H9 (cell line): ENCODE measurements at regions not wholly inside any gene's neighbourhood (a gene's known extent, or its start where the extent isn't known, plus 50 kb on each side); places are given as distances from the start of the nearest gene placed in this dataset.

ENCODE experiments used
- DNase-seq: peaks from one replicate; pipeline ENCODE4 v3.0.0-alpha.2; 2017
- H2AFZ ChIP-seq: one replicate; pipeline ENCODE4 v1.6.1; 2013; ENCODE audit warnings: mild to moderate bottlenecking, low read length, control low read depth, moderate library complexity
- H2AK5ac ChIP-seq: 2 replicates; pipeline ENCODE4 v1.6.1; 2013; ENCODE audit warnings: low read length, control low read depth, mixed read lengths; ENCODE audit not compliant: insufficient read length
- H2BK120ac ChIP-seq: one replicate; pipeline ENCODE4 v1.6.1; 2013; ENCODE audit warnings: low read depth, mild to moderate bottlenecking, low read length, control low read depth, inconsistent platforms; ENCODE audit not compliant: poor library complexity, severe bottlenecking
- H2BK12ac ChIP-seq: 2 replicates; pipeline ENCODE4 v1.6.1; 2013; ENCODE audit warnings: low read length, control low read depth, mixed read lengths, low read depth; ENCODE audit not compliant: insufficient read length
- H2BK15ac ChIP-seq: 2 replicates; pipeline ENCODE4 v1.6.1; 2013; ENCODE audit warnings: low read depth, low read length, control low read depth
- H2BK20ac ChIP-seq: one replicate; pipeline ENCODE4 v1.6.1; 2013; ENCODE audit warnings: low read depth, mild to moderate bottlenecking, low read length, control low read depth, inconsistent platforms; ENCODE audit not compliant: poor library complexity, severe bottlenecking
- H2BK5ac ChIP-seq: 2 replicates; pipeline ENCODE4 v1.6.1; 2013; ENCODE audit warnings: low read length, control low read depth, mixed read lengths; ENCODE audit not compliant: insufficient read length
- H3K14ac ChIP-seq: 2 replicates; pipeline ENCODE4 v1.6.1; 2013; ENCODE audit warnings: low read length, control low read depth; ENCODE audit not compliant: insufficient read depth
- H3K18ac ChIP-seq: 2 replicates; pipeline ENCODE4 v1.6.1; 2013; ENCODE audit warnings: low read depth, mild to moderate bottlenecking, mixed read lengths, low read length, control low read depth; ENCODE audit not compliant: insufficient read length
- H3K23ac ChIP-seq: 2 replicates; pipeline ENCODE4 v1.6.1; 2013; ENCODE audit warnings: low read length, control low read depth, mixed read lengths, low read depth; ENCODE audit not compliant: insufficient read length
- H3K23me2 ChIP-seq: 2 replicates; pipeline ENCODE4 v1.6.1; 2013; ENCODE audit warnings: low read depth, mild to moderate bottlenecking, mixed read lengths, low read length, control low read depth; ENCODE audit not compliant: insufficient read length, poor library complexity, severe bottlenecking
- H3K27ac ChIP-seq: 2 replicates; pipeline ENCODE4 v1.5.1; 2013; ENCODE audit warnings: low read length, control low read depth, mixed read lengths, low read depth; ENCODE audit not compliant: insufficient read length
- H3K27me3 ChIP-seq: 2 replicates; pipeline ENCODE4 v1.6.1; 2013; ENCODE audit warnings: low read length, control low read depth, inconsistent platforms; ENCODE audit not compliant: insufficient read depth
- H3K4ac ChIP-seq: 2 replicates; pipeline ENCODE4 v1.6.1; 2013; ENCODE audit warnings: low read depth, mild to moderate bottlenecking, control low read depth, inconsistent platforms, low read length, moderate library complexity
- H3K4me1 ChIP-seq: 2 replicates; pipeline ENCODE4 v1.6.1; 2013; ENCODE audit warnings: low read length, control low read depth, inconsistent platforms; ENCODE audit not compliant: insufficient read depth
- H3K4me2 ChIP-seq: 2 replicates; pipeline ENCODE4 v1.6.1; 2013; ENCODE audit warnings: low read length, control low read depth, mixed read lengths; ENCODE audit not compliant: insufficient read length, insufficient read depth
- H3K56ac ChIP-seq: 2 replicates; pipeline ENCODE4 v1.6.1; 2013; ENCODE audit warnings: low read depth, mild to moderate bottlenecking, mixed read lengths, low read length, control low read depth; ENCODE audit not compliant: insufficient read length
- H3K79me1 ChIP-seq: 2 replicates; pipeline ENCODE4 v1.6.1; 2013; ENCODE audit warnings: low read depth, mild to moderate bottlenecking, moderate library complexity, low read length, control low read depth, inconsistent platforms; ENCODE audit not compliant: insufficient read depth, poor library complexity, severe bottlenecking
- H3K79me2 ChIP-seq: 2 replicates; pipeline ENCODE4 v1.6.1; 2013; ENCODE audit warnings: low read length, control low read depth, inconsistent platforms; ENCODE audit not compliant: insufficient read depth
- H3K9ac ChIP-seq: 2 replicates; pipeline ENCODE4 v1.6.1; 2013; ENCODE audit warnings: low read length, control low read depth, mixed read lengths; ENCODE audit not compliant: insufficient read length; ENCODE audit errors: extremely low read depth
- H3K9me3 ChIP-seq: one replicate; pipeline ENCODE4 v1.6.1; 2013; ENCODE audit warnings: low read depth, low read length, inconsistent platforms; ENCODE audit not compliant: control insufficient read depth
- H3T11ph ChIP-seq: one replicate; pipeline ENCODE4 v1.6.1; 2013; ENCODE audit warnings: mild to moderate bottlenecking, low read length, control low read depth, inconsistent platforms
- H4K20me1 ChIP-seq: one replicate; pipeline ENCODE4 v1.6.1; 2013; ENCODE audit not compliant: control insufficient read depth, insufficient read length, insufficient read depth
- H4K5ac ChIP-seq: 2 replicates; pipeline ENCODE4 v1.6.1; 2013; ENCODE audit warnings: low read depth, mild to moderate bottlenecking, mixed read lengths, low read length, control low read depth; ENCODE audit not compliant: insufficient read length
- H4K8ac ChIP-seq: replicated peaks from 2 replicates; pipeline ENCODE4 v1.6.1; 2013; ENCODE audit warnings: low read length, control low read depth, mixed read lengths, low read depth; ENCODE audit not compliant: insufficient read length
- H4K91ac ChIP-seq: 2 replicates; pipeline ENCODE4 v1.6.1; 2013; ENCODE audit warnings: low read depth, mild to moderate bottlenecking, moderate library complexity, mixed read lengths, low read length, control low read depth; ENCODE audit not compliant: insufficient read length
- H3K27ac Mint-ChIP-seq, 3 experiments: 2 replicates in 2 of 3; 3 replicates in 1 of 3; pipeline ENCODE4 v1.8.0; 2020 to 2021; ENCODE audit warnings: mixed read lengths in 3 of 3, mild to moderate bottlenecking in 1 of 3, moderate library complexity in 1 of 3
- H3K27me3 Mint-ChIP-seq: 2 replicates; pipeline ENCODE4 v1.8.0; 2021; ENCODE audit warnings: low read depth, mild to moderate bottlenecking, moderate library complexity, mixed read lengths
- H3K36me3 Mint-ChIP-seq, 3 experiments: 2 replicates in 2 of 3; 3 replicates in 1 of 3; pipeline ENCODE4 v1.8.0; 2020 to 2021; ENCODE audit warnings: low read depth in 3 of 3, mixed read lengths in 3 of 3; ENCODE audit not compliant: insufficient read depth in 1 of 3
- H3K4me1 Mint-ChIP-seq, 2 experiments: 2 replicates each; pipeline ENCODE4 v1.8.0; 2020; ENCODE audit warnings: mixed read lengths in 2 of 2
- H3K4me3 Mint-ChIP-seq, 2 experiments: 2 replicates in 1 of 2; 3 replicates in 1 of 2; pipeline ENCODE4 v1.8.0; 2020 to 2021; ENCODE audit warnings: mild to moderate bottlenecking in 2 of 2, mixed read lengths in 2 of 2, moderate library complexity in 1 of 2
- H3K9me3 Mint-ChIP-seq, 2 experiments: 2 replicates in 1 of 2; 3 replicates in 1 of 2; pipeline ENCODE4 v1.8.0; 2020; ENCODE audit warnings: mild to moderate bottlenecking in 2 of 2, mixed read lengths in 2 of 2, moderate library complexity in 1 of 2
- WGBS: extraction: QIAGEN DNeasy Blood & Tissue Kit; methylation state at CpG from one replicate; pipeline ENCODE4 v1.1.7; 2013; ENCODE audit warnings: missing lambda C conversion rate, low lambda C conversion rate, mixed read lengths; ENCODE audit not compliant: insufficient read length; ENCODE audit errors: extremely low coverage; 5-methylcytosine and 5-hydroxymethylcytosine counted together
- TF ChIP-seq, protein P1 (sequence below): fragments of 200-600 bp; sonication (generic); conservative IDR thresholded peaks from 3 replicates; pipeline ENCODE4 v1.8.0; 2021; ENCODE audit warnings: antibody characterized with exemption, mild to moderate bottlenecking

DNA sequence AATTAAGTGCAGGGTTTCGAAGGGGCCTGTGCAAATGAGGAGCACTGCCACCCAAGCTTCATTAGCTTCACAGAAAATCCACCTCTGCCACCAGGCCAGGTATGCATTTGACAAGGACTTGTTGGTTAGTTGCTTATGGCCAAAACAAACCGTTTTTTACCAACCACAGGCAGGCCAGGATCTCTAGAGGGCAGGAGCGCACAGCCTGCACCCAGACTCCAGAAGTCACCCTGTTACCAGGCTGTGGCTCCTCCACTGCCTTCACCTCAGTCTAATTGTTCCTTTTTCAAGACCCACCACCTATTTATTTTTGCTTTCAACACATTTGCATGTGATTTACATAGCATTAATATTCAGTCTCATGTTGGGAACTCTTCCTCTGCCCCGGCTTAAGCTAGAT is 78.3 kb upstream of the HSPA9 start:
- TF ChIP-seq, protein P1, sequence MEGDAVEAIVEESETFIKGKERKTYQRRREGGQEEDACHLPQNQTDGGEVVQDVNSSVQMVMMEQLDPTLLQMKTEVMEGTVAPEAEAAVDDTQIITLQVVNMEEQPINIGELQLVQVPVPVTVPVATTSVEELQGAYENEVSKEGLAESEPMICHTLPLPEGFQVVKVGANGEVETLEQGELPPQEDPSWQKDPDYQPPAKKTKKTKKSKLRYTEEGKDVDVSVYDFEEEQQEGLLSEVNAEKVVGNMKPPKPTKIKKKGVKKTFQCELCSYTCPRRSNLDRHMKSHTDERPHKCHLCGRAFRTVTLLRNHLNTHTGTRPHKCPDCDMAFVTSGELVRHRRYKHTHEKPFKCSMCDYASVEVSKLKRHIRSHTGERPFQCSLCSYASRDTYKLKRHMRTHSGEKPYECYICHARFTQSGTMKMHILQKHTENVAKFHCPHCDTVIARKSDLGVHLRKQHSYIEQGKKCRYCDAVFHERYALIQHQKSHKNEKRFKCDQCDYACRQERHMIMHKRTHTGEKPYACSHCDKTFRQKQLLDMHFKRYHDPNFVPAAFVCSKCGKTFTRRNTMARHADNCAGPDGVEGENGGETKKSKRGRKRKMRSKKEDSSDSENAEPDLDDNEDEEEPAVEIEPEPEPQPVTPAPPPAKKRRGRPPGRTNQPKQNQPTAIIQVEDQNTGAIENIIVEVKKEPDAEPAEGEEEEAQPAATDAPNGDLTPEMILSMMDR = peak; percentile 47; the same call in 2 of the 3 replicates
- Histone ChIP-seq H3K79me1 (no peaks in the 10 kb centered on the region), H3K27me3 (no peaks in the 10 kb centered on the region), H2BK12ac (no peak overlapping the region), H3K56ac (no peak overlapping the region), H3K23ac (no peak overlapping the region), H3K9ac (no peak overlapping the region), H3K79me2 (no peaks in the 10 kb centered on the region), H3K4me1 (peaks cover 5% of the 10 kb centered on the region), H3K23me2 (no peaks in the 10 kb centered on the region), H3K27ac (no peak overlapping the region), H2BK5ac (no peak overlapping the region), H3K9me3 (no peaks in the 10 kb centered on the region), H2AK5ac (no peak overlapping the region), H3K18ac (no peak overlapping the region), H4K8ac (no peak overlapping the region), H3T11ph (no peak overlapping the region), H2BK120ac (no peak overlapping the region), H3K4me2 (no peak overlapping the region), H2AFZ (no peak overlapping the region), H4K20me1 (no peaks in the 10 kb centered on the region), H3K4ac (no peak overlapping the region), H2BK15ac (no peak overlapping the region), H2BK20ac (no peak overlapping the region), H4K91ac (no peak overlapping the region), H4K5ac (no peak overlapping the region), H3K14ac (no peak overlapping the region)
- Mint-ChIP-seq H3K4me3 (no peak overlapping the region), H3K27ac (peak overlapping the region in 1 of 3 experiments; percentile 9; a peak in 1 of 7 replicates), H3K36me3 (no peaks in the 10 kb centered on the region), H3K27me3 (no peaks in the 10 kb centered on the region), H3K9me3 (no peaks in the 10 kb centered on the region), H3K4me1 (peaks cover 47 to 56% of the 10 kb centered on the region in 2 experiments)
- WGBS = no CpG with 5 or more reads among the region's 4 CpGs
- no peak for DNase-seq
